Activated CD8-positive, alpha-beta memory T cell treated with anti-CD3 and anti-CD28 coated beads, Interleukin-2, amount 50 U/mL, for 48 hours (primary cell): ENCODE measurements at regions not wholly inside any gene's neighbourhood (a gene's known extent, or its start where the extent isn't known, plus 50 kb on each side); places are given as distances from the start of the nearest gene placed in this dataset.

Experiments used
- DNase-seq: peaks from one replicate; pipeline ENCODE4 v3.0.0-alpha.2; 2020

DNA sequence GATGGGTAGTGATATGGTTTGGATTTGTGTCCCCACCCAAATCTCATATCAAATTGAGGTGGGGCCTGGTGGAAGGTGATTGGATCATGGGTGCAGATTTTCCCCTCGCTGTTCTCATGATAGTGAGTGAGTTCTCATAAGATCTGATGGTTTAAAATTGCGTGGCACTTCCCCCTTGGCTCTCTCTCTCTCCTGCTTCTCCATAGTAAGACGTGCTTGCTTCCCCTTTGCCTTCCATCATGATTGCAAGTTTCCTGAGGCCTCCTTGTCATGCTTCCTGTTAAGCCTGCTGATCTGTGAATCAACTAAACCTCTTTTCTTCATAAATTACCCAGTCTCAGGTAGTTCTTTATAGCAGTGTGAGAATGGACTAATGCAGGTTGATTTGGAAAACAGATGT lies 223.2 kb upstream of the APCDD1 start:
- DNase-seq = no peak

GRCh38 chr18:10232062-10232461 lies 222.4 kb upstream of the APCDD1 start:
- DNase-seq = no peak

- DNase-seq = no peak
Observed at GRCh38 chr18:10233082-10233875, 221.2 kb upstream of the APCDD1 start.

- no peak for DNase-seq
Observed at GRCh38 chr18:10234281-10234680, 220.2 kb upstream of the APCDD1 start.

- DNase-seq = no peak
Observed at GRCh38 chr18:10234912-10235660, 219.3 kb upstream of the APCDD1 start.

- no peak for DNase-seq
Observed at GRCh38 chr18:10235661-10235952, 218.8 kb upstream of the APCDD1 start.

DNA sequence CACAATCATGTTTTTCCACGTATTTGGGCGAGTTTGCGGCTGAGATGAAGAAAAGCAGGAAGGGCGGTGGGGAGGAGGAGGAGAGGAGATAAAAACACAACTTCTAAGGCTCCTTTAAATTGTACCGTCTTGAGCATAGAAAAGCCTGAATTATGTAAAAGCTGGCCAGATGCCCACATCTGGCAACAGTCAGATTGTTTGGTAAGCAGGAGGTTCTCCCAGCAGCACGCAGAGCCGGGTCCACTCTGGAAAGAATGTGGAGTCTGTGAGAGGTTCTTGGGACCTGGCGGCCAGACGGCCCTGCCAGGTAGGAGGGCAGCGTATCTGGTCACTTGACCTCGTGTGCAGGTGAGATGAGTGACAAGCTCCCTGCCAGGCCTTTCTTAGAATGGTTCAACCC lies 215.3 kb upstream of the APCDD1 start:
- no peak for DNase-seq

GRCh38 chr18:10239991-10240634 lies 214.3 kb upstream of the APCDD1 start:
- DNase-seq = no peak

- no peak for DNase-seq
Observed at GRCh38 chr18:10240973-10241372, 213.5 kb upstream of the APCDD1 start.

- no peak for DNase-seq
Observed at GRCh38 chr18:10241579-10241978, 212.9 kb upstream of the APCDD1 start.

DNA sequence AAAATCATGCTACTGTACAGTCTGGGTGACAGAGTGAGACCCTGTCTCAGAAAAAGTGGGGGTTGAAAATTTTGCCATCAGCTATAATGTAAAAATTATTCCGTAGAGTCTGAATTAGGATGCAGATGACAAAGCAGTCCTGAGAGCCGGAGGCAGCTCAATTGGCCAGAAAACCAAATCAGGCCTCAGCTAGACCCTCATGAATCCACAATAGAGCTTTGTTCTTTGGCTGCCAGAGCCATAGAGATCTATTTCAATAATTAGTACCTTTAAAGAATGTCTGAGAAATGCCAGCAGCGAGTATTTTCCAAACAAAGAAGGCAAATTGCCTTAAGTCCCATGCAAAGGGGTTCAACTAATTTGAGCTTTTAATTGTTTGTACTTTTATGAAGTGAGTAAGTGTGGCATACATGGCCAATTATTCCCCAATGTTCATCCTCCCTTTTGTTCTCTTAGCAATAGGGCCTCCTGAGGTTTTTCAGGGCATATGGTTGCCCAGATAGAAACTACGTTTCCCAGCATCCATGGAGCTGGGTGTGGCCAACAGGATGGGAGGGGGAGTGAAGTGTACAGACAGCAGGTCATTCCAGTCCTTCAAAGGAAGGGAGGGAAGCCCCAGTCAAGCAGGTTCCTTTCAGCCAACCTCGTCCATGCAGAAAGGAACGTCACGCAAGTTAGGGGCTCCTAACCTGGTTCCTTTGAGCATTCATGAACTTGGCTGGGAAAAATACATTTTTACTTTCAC lies 211.3 kb upstream of the APCDD1 start:
- DNase-seq = no peak

GRCh38 chr18:10244341-10244740 lies 210.1 kb upstream of the APCDD1 start:
- no peak for DNase-seq

GRCh38 chr18:10245031-10245845 lies 209.2 kb upstream of the APCDD1 start:
- no peak for DNase-seq

DNA sequence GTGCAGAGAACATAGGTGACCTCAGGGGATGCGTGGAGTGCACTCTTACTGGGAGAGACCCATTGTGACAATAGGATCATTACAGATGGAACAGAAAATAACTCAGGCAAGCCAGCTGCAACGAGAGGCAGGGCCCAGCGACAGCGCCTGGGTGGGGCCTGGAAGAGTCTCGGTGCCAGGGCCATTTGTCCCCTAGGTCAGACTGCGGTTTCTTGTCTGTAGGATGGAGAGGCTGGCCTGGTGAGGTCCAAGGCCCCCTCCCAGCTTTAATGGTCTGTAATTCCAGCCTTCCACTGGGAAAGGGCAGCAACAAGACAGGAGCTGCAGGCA lies 208.6 kb upstream of the APCDD1 start:
- no peak for DNase-seq

DNA sequence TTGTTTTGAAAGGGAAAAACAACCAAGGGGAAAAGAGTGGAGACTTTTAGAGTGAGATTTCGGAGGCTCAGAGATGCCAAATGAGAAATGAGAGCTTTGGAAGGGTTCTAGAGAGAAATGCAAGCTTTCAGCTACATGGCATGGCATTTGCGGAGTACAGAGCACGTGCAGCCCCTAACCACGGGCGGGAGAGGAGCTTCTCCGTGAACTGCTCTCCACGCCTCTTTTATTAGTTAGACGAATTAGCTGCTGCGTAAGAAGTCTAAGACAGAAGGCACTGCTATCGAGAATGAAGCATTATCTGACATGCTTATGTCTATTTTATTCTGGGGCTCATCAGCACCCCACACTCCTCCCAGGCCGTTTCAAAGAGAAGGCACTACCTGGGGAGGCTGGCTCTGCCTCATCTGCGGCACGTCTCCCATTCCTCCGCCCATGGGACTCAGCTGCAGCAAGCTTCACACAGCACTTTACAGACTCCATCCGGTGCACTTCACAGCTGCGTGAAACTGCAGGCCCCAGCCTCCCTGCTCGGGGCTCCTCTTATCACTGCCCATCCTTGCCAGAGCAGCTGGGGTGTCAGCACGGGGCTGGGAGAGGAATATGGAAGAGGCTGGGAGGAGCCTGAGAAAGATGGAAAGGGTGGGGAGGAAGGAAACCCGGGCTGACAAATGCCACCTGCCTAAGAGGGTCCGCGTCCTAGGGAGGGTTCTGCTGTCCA lies 207.3 kb upstream of the APCDD1 start:
- no peak for DNase-seq

DNA sequence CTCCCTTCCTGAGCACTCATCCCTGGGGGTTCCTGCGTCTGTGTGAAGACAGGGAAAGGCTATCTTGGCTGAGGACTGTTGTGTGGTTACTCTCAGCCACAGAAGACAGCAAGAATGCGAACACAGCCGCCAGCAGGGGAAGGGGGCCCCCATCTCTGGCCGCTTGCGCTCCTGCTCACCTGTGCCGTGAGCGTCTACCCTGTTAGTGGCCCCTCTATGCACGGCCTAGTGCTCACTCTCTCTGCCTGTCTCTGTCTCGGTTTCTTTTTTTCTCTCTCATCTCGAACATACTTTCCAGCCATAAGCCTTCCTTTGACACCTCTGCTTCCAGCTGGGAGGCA lies 206.7 kb upstream of the APCDD1 start:
- DNase-seq = no peak

- DNase-seq = no peak
Observed at GRCh38 chr18:10248738-10249137, 205.7 kb upstream of the APCDD1 start.

DNA sequence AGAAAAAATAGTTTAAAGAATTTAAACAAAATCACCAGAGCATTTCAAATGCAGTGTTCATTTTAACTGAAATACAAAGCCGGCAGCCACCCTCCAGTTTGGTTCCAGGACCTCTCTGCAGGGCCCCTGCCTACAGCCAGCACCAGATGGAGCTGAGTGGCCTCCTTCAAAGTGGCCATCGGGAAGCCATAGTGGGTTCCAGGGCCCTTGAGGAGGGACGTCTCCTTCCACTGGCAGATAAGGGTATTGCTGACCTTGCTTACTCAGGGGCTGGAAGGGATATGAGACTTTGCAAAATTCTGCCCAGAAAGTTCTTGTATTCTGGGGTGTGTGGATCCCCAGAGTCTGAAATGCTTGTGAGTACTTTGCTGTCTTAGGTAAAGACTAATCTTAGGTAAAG lies 205.2 kb upstream of the APCDD1 start:
- no peak for DNase-seq

DNA sequence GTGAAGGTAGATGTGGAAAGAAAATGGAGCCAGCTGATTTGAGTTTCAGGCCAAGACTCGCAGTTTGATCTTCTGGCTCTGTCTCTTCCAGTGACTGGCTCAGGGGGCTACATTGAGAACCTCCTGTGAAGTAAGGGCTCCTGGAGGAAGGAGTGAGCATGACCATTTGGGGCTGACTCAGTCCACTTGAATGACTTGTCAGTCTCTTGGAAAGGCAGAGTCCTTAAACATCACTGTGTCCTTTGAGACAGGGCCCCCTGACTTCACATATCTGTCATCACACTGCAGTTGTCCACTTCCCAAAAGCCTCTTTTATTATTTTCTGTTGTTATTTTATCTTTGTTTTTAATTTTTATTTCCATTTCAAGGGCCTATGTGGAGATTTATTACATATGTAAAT lies 204.6 kb upstream of the APCDD1 start:
- no peak for DNase-seq

DNA sequence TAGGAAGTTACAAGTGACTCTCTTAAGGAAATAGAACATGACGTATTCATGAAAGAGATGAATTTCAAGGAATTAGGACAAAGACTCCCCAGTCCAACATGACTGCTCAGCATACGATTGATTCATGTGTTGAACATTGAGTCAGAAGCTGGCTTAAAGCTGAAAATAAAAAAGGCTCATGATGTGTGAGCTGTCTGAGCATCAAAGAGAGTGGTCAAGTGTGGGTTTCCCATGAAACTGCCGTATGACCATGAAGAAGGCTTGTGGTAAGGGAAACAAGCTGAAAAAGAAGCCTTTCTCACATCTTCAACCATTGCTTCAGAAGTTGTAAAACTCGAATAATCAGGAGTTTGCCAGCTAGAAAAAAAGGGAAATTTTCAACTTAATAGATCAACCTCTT lies 201.9 kb upstream of the APCDD1 start:
- no peak for DNase-seq

- no peak for DNase-seq
Observed at GRCh38 chr18:10252952-10253705, 201.3 kb upstream of the APCDD1 start.
